ENCODE measurements at regions not wholly inside any gene's neighbourhood (a gene's known extent, or its start where the extent isn't known, plus 50 kb on each side); places are given as distances from the start of the nearest gene placed in this dataset.

DNA sequence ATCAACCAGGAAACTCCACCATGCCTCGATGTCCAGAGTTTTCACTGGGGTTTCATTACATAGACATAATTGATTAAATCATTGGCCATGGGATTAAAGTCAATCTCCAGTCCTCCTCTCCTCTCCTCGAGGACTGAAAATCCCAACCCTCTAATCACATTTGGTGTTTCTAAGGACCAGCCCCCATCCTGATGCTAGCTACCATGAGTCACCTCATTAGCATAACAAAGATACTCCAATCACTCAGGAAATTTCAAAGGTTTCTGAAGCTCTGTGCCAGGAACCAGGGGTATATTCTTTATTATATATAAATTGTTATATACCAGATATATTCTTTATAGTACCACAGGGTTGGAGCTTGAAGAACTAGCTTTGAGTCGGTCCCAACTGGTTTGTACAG, 177.5 kb upstream of the PRNP start:
- no peak for TF ChIP-seq POLR2A (IDR thresholded peaks at IDR 0.05)
- TF ChIP-seq, protein P1, sequence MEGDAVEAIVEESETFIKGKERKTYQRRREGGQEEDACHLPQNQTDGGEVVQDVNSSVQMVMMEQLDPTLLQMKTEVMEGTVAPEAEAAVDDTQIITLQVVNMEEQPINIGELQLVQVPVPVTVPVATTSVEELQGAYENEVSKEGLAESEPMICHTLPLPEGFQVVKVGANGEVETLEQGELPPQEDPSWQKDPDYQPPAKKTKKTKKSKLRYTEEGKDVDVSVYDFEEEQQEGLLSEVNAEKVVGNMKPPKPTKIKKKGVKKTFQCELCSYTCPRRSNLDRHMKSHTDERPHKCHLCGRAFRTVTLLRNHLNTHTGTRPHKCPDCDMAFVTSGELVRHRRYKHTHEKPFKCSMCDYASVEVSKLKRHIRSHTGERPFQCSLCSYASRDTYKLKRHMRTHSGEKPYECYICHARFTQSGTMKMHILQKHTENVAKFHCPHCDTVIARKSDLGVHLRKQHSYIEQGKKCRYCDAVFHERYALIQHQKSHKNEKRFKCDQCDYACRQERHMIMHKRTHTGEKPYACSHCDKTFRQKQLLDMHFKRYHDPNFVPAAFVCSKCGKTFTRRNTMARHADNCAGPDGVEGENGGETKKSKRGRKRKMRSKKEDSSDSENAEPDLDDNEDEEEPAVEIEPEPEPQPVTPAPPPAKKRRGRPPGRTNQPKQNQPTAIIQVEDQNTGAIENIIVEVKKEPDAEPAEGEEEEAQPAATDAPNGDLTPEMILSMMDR (IDR thresholded peaks at IDR 0.05), result no peak
- no peak for TF ChIP-seq POLR2AphosphoS5 (IDR thresholded peaks at IDR 0.05)
